MM.1S (cell line): ENCODE measurements at regions not wholly inside any gene's neighbourhood (a gene's known extent, or its start where the extent isn't known, plus 50 kb on each side); places are given as distances from the start of the nearest gene placed in this dataset.

Source experiments
- DNase-seq: peaks from one replicate; pipeline ENCODE4 v3.0.0-alpha.2; 2015
- H2AFZ ChIP-seq: fragments of 300-600 bp; sonication (generic); 2 replicates; pipeline ENCODE4 v1.6.0; 2016; ENCODE audit warnings: antibody characterized with exemption, low read length
- H3F3A ChIP-seq: fragments of 300-600 bp; sonication (generic); 2 replicates; pipeline ENCODE4 v1.6.1; 2016; ENCODE audit warnings: mild to moderate bottlenecking, antibody characterized with exemption, low read length, moderate library complexity, mixed read lengths; ENCODE audit not compliant: insufficient read depth
- H3K27ac ChIP-seq: fragments of 300-600 bp; sonication (generic); 2 replicates; pipeline ENCODE4 v1.5.1; 2016; ENCODE audit warnings: mild to moderate bottlenecking, low read length
- H3K27me3 ChIP-seq: fragments of 300-600 bp; sonication (generic); replicated peaks from 2 replicates; pipeline ENCODE4 v1.6.0; 2016; ENCODE audit warnings: low read length; ENCODE audit not compliant: insufficient read depth
- H3K36me3 ChIP-seq: fragments of 300-600 bp; sonication (generic); replicated peaks from 2 replicates; pipeline ENCODE4 v1.6.1; 2016; ENCODE audit warnings: mild to moderate bottlenecking, low read length, mixed read lengths; ENCODE audit not compliant: insufficient read depth
- H3K4me1 ChIP-seq: fragments of 300-600 bp; sonication (generic); 2 replicates; pipeline ENCODE4 v1.6.1; 2016; ENCODE audit warnings: low read length, mixed read lengths
- H3K4me2 ChIP-seq: fragments of 300-600 bp; sonication (generic); 2 replicates; pipeline ENCODE4 v1.6.0; 2016; ENCODE audit warnings: low read depth, low read length
- H3K4me3 ChIP-seq: fragments of 300-600 bp; sonication (generic); 2 replicates; pipeline ENCODE4 v1.5.1; 2016; ENCODE audit warnings: low read length, mixed read lengths
- H3K79me2 ChIP-seq: fragments of 300-600 bp; sonication (generic); 2 replicates; pipeline ENCODE4 v1.6.1; 2016; ENCODE audit warnings: mixed run types, low read length, mixed read lengths
- H3K9ac ChIP-seq: fragments of 300-600 bp; sonication (generic); 2 replicates; pipeline ENCODE4 v1.6.1; 2016; ENCODE audit warnings: low read length, mixed read lengths
- H3K9me2 ChIP-seq: fragments of 300-600 bp; sonication (generic); replicated peaks from 2 replicates; pipeline ENCODE4 v1.6.1; 2016; ENCODE audit warnings: mild to moderate bottlenecking, low read length, mixed read lengths; ENCODE audit not compliant: insufficient read depth
- H3K9me3 ChIP-seq: fragments of 300-600 bp; sonication (generic); replicated peaks from 2 replicates; pipeline ENCODE4 v1.6.1; 2016; ENCODE audit warnings: mild to moderate bottlenecking, low read length, mixed read lengths; ENCODE audit not compliant: insufficient read depth
- H4K20me1 ChIP-seq: fragments of 300-600 bp; sonication (generic); 2 replicates; pipeline ENCODE4 v1.6.1; 2016; ENCODE audit warnings: mild to moderate bottlenecking, low read length, moderate library complexity, mixed read lengths; ENCODE audit not compliant: insufficient read depth
- CTCF ChIP-seq: fragments of 300-600 bp; sonication (generic); IDR thresholded peaks from 2 replicates; pipeline ENCODE4 v1.5.1; 2016; ENCODE audit warnings: antibody characterized with exemption, low read length, mixed read lengths
- EZH2 ChIP-seq: fragments of 300-600 bp; sonication (generic); optimal IDR thresholded peaks from 2 replicates; pipeline ENCODE3; 2017; ENCODE audit warnings: low read depth, mild to moderate bottlenecking, antibody characterized with exemption, low read length, mixed read lengths
- EZH2phosphoT487 ChIP-seq: fragments of 300-600 bp; sonication (generic); IDR thresholded peaks from 2 replicates; pipeline ENCODE4 v1.6.1; 2018; ENCODE audit warnings: antibody characterized with exemption, low read length

- H3K9me3 ChIP-seq, result no peaks in the 10 kb centered on the region; the same call in 1 of the 2 replicates
- no peaks in the 10 kb centered on the region for H3F3A ChIP-seq
- H3K27me3 ChIP-seq, result no peaks in the 10 kb centered on the region
- no peak overlapping the region for H3K27ac ChIP-seq
- TF ChIP-seq EZH2, result no peak
- no peak for TF ChIP-seq EZH2phosphoT487
- no peak for TF ChIP-seq CTCF
- DNase-seq, result no peak
- H3K4me2 ChIP-seq, result no peak overlapping the region
- no peak overlapping the region for H3K9ac ChIP-seq
- H3K9me2 ChIP-seq, result no peaks in the 10 kb centered on the region
- no peaks in the 10 kb centered on the region for H3K36me3 ChIP-seq
- H2AFZ ChIP-seq, result no peak overlapping the region
- H4K20me1 ChIP-seq, result no peaks in the 10 kb centered on the region
- no peaks in the 10 kb centered on the region for H3K79me2 ChIP-seq
- no peak overlapping the region for H3K4me3 ChIP-seq
- H3K4me1 ChIP-seq, result no peaks in the 10 kb centered on the region
These were observed 66.3 kb upstream of the COMTD1 start for GRCh38 chr10:75302029-75302428.

DNA sequence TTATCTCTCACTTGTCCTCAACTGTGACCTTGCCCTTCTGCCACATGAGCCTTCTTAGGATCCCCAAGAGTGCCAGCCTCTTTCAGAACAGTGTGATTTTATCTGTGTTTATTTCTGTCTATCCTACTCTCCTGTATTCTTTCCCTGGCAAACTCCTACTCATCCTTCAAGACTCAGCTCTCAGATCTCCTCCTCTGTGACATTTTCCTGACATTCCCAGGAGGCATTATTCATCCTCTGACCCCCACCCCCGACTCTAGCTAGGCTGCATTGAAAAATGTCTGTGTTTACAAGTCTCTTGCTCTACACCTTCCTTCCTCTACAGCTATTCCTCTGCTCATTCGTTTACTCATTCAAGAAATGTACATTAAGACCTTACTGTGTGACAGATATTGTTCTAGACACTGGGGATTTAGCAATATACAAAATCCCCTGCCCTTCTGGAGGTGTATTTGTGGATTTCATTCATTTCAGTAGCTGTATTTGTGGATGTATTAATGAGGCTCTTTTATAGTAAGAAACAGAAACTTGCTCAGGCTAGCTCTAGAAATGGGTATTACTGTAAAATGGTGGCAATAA is 61.4 kb upstream of the COMTD1 start:
- Histone ChIP-seq H2AFZ (peak overlapping the region; percentile 28; the same call in 1 of the 2 replicates), H3K9me3 (no peaks in the 10 kb centered on the region; the same call in 1 of the 2 replicates), H3K79me2 (no peaks in the 10 kb centered on the region), H3K9me2 (no peaks in the 10 kb centered on the region), H3K9ac (no peak overlapping the region), H3K27ac (no peak overlapping the region), H3K4me1 (no peaks in the 10 kb centered on the region), H3K36me3 (no peaks in the 10 kb centered on the region), H3K4me2 (no peak overlapping the region), H3K27me3 (no peaks in the 10 kb centered on the region), H3F3A (no peaks in the 10 kb centered on the region), H4K20me1 (no peaks in the 10 kb centered on the region), H3K4me3 (no peak overlapping the region)
- DNase-seq, result no peak
- no peak for TF ChIP-seq CTCF
- no peak for TF ChIP-seq EZH2
- TF ChIP-seq EZH2phosphoT487, result no peak

DNA sequence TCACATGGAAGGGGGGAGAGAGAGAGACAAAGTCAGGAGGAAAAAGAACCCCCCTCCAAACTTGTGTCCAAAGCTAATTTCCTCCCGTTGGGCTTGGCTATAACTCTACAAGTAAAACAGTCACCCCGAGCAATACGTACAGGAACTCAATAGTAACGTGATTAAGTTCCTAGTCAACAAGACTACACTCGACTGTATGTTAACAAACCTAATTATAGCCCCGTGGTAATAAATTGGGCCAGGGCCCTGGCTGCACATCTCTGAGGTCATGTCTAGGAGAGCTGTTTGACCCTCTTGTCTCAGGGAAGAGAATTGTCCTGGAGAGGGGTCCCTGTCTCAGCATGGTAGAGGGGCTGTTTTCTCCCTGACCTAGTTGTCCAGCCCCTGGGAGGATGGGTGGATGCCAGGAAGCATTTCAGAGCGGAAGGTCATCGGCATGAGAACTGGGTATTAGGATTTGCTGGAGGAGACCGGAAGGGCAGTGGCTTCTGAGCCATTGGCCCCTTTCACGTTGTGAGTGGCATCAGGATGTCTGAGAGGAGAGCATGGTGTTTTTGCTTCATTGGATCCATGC is 60.2 kb upstream of the COMTD1 start:
- Histone ChIP-seq H3K36me3 (no peaks in the 10 kb centered on the region), H3F3A (no peaks in the 10 kb centered on the region), H3K4me1 (no peaks in the 10 kb centered on the region), H3K79me2 (no peaks in the 10 kb centered on the region), H4K20me1 (no peaks in the 10 kb centered on the region), H3K4me2 (peak overlapping the region; percentile 68; the same call in 1 of the 2 replicates), H3K9me2 (no peaks in the 10 kb centered on the region), H3K9ac (no peak overlapping the region; the same call in 1 of the 2 replicates), H3K9me3 (no peaks in the 10 kb centered on the region), H3K27ac (peak overlapping the region; percentile 54; the same call in 1 of the 2 replicates), H3K4me3 (peak overlapping the region; percentile 58; the same call in 1 of the 2 replicates), H3K27me3 (no peaks in the 10 kb centered on the region), H2AFZ (no peak overlapping the region; the same call in 1 of the 2 replicates)
- no peak for TF ChIP-seq EZH2
- no peak for TF ChIP-seq CTCF
- TF ChIP-seq EZH2phosphoT487, result no peak
- DNase-seq, result no peak
